A172 (cell line): ENCODE measurements at regions not wholly inside any gene's neighbourhood (a gene's known extent, or its start where the extent isn't known, plus 50 kb on each side); places are given as distances from the start of the nearest gene placed in this dataset.

Experiments used
- DNase-seq: peaks from one replicate; pipeline ENCODE4 v3.0.0-alpha.2; 2015; ENCODE audit warnings: low spot score

DNA sequence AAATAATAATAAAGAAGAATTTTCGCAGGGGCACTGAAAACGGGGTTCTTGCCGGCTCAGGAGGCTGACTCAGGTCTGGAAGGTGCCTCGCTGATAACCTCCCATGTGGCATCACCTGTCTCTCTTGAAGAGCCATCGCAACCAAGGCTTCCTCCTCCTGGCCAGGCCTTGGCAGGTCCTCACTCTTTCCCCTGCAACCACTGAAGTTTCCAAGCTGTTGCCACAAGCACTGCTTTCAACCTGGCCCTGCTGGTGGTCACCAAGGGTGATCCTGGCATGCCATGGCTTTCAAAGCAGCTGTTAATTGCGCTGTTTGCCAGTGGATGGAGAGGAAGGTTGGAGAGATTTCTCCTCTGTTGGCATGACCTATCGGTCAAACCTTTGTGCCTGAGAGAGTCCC, 163.6 kb upstream of the COPS8 start:
- no peak for DNase-seq

DNA sequence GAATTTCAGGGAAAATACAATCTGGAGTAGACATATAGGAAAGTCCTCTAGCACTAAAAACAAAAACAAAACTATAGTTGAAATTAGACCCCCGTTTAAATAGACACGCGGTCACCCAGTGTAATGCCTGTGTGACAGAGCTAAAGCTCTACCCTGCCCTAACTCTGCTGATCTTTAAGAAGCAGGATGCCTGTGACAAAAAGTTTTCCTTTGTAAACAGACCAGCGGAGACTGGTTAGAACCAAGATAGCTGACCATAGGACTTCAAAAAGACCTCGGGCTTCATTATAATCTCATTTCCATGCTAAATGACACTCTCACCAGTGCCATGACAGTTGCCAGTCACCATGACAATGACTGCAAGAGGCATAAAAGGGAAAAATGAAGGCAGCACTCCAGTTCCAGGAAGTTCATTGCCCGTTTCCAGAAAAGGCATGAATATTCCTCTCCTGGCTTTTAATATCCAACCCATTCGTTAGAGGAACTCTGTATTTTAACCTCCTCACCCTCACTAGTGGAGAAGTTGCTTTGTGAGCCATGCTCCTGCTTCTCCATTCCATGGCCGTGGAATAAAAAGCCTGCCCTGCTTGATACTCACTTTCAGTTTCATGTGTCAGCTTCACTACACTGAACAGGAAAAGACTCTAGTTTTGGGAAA, 157.2 kb upstream of the COPS8 start:
- peak; percentile 10 for DNase-seq

DNA sequence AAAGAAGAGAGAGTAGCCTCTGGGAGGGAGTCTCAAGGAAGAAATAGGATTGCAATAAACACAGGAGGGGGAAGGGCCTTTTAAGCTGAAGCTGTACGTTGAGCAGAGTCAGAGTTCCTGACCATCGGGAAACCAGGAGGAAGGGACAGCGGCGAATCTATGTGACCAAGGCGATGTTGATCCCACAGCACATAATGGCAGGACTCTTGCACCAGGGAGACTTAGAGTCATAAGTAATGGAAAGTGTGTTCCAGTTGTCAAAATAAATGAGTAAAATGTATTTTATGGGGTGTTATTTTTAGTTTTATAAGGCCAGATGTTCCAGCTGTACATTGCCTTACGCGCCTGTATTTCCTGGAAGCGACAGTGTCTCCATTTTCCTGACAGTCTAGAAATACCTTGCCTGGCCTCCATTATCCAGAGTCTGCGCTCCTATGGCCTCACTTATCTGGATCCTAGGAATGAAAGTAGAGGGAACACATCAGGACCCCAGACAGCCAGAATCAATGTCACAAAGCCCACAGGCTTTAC, 152.8 kb upstream of the COPS8 start:
- no peak for DNase-seq

DNA sequence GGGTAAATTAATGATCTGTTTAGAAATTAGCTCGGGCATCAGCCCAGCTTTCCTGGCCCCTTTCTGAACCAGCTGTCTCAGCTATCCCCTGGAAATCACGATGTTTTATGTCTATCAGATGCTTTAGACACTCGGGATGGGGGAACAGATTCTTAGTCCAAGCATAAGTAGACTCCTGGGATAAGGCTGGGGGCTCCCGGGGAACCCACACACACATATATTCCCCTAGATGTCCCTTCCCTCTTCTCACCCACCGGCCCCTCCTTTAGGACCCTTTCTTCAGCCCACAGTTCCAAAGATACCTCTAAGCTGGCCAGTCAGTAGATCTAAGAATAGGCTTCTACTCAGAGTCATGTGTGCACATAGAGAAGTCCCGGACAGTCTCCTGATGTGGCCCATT, 151.5 kb upstream of the COPS8 start:
- DNase-seq, result no peak

DNA sequence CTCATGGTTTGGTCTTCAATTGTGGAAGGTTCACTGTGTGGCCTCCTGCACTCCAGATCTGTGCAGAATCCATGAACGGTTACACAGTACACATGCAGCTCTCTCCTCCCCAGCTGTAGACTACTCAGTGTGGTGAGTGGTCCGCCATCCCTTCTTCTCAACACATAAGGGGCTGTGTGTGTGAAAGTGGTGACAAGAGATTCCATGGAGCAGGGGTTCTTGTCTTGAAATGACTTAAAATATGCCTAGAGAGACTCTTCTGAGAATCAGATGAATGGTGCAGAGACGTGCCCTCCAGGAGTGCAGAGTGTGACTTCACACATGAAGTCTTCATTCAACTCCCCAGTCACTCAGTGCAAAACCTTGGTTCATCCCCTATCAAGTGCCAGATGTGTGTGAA, 151.0 kb upstream of the COPS8 start:
- DNase-seq, result no peak

DNA sequence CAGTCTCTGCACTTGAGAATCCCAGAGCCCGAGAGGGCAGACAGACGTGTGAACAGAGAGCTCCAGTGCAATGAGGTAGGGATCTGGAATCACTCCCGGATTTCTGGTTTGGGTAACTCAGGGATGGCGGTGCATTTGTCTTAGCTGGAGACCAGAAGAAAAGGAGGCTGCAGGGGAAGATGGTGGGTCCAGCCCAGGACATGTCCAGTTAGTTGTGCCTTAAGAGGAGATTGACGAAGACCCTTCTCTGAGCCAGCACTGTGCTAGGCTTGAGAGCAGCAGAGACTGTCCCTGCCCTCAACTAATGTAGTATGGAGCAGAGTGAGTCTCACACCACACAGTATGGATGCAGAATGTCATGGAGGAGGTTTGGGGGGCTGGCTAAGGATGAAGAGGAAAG, 150.6 kb upstream of the COPS8 start:
- no peak for DNase-seq

DNA sequence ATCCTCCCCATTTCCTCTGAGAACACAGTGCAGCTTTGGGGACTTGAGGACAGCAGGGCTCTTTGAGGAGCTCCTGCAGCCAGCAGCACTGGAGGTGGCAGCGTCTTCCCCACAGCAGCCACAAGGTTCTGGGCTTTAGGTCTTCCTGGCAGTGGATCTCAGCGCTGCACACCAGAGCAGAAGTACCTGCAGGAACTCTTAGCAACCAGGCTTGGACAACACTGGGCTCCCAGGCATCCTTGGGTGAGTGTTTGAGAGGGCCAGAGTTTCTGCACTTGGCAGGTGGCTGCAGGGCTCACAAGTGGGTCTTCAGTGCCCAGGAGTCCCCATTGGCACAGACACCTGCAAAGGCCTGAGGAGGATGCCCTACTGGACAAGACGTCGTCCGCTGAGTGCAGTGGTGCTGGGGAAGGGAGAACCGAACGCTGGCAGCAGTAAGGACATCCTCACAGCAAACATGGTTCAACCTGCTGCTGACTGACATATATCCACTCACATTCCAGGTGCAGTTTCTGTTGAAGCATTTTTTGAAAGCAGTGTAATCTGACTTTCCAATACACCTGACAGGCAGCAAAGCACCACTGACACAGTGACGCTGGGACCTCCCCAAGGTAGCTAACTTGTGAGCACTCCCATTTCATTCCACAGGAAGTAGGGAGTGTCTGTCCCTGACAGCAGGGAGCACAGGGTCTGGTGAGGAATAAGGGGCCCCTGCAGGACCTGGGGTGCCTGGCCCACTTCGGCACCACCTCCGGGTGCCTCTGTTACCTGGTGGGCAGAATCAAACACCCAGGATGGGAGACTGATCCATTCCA, 149.9 kb upstream of the COPS8 start:
- no peak for DNase-seq

DNA sequence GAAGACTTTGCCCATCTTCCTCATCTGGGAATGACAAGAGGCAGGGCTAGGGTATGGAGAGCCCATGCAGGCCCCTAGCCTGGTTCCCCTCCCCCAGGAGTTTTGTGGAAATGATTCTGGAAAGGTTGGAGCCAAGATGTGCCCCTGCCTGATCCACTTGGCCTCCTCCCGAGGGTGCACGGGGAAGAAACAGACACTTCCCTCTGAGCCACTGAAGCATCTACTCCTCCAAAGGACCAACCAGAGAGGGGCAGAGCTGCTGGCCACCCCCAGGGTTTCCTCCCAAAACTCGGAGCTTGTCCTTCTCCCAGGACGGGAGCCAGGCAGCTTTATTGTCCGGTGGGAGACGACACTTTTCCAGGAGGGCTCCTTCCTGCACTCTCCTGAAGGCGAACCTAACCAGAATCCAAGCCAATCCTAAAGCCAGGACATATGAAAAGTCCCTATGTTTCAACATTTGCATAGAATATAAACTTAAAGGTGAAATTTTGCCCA, 149.2 kb upstream of the COPS8 start:
- no peak for DNase-seq

DNA sequence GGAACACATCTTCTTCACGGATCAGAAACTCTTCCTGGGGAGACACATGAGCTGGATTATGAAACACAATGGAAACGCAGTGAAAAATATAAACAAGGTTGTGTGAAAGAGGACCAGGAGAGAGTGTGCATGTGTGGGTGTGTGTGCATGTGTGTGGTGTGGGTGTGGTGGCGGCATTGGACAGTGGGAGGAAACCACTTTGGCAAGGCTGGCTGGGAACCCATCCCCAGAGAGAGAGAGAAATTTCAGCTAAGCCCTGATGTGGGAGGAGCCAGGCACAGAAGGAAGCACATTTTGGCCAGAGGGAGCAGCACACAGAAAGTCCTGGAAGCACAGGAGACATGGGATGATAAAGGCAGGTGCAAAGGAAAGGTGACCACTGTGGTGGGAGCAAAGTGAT, 147.6 kb upstream of the COPS8 start:
- no peak for DNase-seq

DNA sequence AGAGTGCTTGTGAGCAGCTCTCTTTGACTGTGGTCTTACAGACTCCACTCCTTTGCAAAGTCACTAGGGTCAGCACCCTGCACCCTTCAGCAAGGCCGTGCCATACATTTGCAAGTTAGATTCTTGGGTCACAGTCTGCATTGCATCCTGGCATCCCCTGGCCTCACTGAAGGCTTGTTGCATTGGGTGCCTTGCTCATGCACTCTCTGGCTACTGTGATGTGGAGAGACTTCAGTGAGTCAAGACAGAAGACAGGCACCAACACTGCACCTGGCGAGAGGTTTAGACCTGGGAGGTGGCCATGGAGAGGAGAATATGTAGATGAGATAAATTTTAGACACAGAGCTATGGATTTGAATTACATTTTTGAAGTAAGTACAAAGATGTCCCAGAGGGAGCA, 146.4 kb upstream of the COPS8 start:
- DNase-seq, result no peak

DNA sequence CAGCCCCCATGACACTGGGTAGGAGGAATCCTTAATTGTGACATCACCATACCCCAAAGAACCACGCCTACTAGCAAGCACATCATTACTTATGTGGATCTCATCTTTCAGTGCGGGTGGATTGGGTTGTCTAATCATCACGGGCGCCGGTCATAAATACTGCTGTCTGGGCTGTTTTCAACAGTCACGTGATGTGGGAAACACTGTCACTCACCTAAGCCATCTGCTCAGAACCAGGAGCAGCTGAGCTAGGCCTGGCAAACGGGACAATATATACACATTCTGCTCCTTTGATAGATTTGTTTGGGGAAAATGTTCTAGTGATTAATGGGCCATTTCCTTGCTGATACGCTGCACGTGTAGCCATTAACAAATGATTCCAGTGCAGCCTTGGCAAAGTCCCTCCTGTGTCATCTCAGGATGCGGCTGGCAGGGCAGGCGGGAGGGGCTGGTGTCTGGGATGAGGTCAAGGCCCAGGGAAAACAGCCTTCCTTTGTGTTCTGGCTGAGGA, 145.9 kb upstream of the COPS8 start:
- no peak for DNase-seq

DNA sequence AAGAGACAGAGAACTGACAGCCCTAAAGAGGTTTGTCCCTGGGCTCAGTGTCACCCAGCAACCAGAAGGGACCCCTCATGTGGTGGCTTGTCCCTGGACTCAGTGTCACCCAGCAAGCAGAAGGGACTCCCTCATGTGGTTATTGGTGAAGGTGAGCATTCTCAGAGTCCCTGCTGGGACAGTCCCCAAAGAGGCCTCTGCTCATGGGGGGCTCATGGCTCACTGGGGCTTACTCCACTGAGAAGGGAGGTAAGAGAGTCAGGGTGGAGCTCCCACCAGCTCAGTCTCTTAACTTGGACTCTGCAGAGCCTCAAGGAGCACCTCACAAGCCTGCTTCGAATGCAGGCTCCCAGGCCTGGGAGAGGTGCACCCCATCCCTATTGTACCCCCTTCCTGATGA, 145.2 kb upstream of the COPS8 start:
- DNase-seq, result no peak

DNA sequence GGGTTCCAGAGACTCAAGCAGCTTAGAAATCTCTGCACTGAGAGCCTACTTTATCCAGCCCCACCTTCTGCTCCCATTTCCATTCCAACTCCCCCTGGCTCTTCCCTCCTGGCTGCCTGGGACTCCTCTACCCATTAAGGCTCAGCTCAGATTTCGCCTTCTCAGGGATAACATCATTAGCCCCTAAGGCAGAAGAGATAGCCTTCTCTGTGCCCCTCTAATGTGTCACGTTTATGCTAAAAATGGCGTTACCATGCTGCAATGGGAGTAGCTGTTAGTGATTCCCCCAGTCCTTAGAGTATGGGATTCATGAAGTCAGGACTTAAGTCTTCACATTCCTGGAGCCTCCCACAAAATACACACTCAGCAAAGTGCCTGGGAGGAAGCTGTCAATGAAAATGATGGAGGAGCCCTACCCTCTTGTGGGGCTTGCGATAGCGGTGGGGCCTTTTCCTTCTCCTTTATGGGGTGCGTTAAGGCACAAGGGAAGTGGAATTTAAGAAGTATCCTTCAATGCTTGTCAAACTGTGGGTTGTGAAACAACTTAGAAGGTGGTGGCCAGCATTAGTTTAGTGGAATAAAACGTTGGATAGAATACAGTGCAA, 144.7 kb upstream of the COPS8 start:
- no peak for DNase-seq

DNA sequence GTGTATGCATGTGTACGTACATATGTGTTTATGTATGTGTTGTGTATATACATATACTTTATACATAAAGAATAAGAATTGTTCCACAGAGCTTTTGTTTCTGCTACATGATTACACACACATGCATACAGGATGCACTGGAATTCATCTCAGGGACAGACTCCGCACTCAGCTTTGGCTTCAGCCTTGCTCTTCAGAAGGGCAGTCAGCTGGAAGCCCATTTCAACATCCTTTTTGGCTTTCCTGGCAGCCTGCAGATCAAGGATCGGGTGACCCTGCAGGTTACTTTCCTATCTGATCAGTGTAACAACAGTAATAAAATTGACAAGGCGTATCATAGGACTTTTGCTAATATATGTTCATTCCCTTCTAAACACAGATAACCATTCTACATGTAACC, 144.1 kb upstream of the COPS8 start:
- DNase-seq, result no peak

DNA sequence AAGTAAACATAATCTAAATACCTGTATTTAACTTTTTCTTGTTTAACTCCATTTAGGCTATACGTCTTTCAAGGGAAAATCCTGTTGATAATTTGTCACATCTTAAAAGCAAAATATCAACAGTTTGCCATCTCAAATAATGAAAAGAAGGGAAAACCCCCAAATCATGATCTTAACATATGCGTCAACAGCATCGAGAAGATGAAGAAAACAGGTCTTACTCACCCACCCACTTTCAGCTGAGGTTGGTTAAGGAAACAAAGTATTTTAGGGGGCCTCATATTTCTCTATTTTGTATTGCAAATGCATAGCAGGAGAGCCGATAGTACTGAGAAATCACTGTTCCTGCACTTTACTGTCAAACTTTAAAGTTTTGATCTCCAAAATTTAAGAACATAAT, 143.1 kb upstream of the COPS8 start:
- no peak for DNase-seq

DNA sequence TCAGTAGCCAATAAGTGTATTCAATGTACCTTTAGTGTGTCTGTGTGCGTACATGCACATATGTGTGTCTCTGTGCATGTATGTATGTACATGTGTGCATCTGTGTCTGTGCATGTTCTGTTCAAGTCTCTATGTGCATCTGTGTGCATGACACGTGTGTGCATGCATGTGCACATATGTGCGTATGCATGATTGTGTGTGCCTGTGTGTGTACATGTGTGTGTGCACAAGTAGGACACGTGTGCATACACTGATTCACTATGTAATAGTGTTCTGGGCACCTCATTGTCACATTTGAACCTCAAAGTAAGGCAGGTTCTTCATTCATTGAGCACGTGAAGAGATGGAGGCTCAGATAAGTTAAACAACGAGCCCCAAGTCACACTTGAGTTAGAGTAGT, 142.6 kb upstream of the COPS8 start:
- DNase-seq, result no peak

DNA sequence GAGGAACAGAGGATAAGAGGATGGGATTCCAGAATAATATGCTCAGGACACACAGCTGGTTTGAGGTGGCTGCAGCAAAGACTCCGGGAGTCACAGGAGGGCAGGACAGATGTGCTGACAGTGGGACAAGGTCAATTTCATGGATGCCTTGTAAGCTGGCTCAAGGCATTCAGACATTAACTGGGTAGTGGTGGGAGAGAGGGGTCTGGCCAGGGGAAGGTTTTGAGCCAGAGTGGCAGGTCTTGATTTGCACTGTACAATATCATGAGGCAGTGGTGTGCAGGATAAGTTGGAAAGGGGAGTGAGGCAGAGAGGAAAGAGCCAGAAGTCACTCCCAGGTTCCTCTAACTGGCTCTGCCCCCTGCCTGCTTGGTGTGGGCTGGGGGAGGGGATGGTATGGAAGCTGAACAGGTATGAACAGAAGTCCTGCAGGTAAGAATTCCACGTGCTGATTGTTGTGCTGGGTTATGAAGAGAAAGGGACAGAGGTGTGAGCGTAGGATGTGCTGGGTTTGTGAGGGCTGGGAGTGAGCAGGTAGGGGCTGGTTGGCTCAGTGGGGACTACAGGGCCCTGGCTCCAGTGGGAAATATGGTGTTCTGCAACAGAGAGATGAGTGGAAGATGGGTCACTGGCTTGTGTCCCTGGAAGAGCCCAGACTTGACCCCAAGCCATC, 141.7 kb upstream of the COPS8 start:
- DNase-seq, result no peak

DNA sequence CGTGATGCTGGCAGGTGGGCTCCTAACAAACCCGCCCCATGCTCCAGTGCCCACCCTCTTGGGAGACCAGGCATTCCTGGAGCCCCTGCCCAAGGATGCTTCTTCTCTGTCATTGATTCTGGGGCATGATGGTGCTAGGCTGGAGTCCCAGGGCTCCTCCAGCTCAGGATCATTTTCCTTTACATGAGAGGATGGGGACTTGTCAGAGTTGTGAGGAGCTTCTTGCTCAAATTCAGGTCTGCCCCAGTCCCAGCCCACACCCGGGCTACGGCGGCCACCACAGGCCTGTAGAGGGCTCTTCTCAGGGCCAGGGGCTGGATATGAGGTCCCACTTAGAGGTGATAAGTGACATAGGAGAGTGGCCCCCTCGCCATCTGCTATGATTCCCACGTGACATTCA, 141.1 kb upstream of the COPS8 start:
- DNase-seq, result no peak

DNA sequence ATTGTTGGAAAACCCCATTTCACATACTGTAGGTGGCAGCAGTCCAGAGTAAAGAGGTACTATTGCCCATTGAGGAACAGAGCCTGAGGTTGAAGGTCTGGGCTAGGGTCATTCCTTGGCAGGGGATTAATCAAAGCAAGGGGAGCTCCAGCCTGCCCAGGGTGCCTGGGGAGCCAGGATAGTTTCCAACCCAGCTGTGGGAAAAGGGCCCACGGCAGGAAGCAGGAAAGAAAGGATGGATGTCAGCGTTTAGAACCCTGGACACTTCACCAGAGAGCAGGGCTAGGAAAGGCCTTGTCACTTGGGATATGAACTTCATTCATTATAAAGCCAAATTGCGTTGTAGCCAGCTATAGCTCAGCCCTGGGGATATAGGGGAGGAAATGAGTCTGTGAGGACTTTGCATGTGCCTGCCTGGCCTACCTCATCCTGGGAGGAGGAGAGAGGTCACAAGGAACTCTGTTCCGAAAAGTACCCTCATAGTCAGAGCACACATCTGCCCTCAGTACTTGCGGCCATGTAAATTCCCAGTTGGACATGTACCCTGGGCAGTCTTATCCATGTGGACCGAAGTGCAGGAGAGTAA, 140.2 kb upstream of the COPS8 start:
- no peak for DNase-seq

DNA sequence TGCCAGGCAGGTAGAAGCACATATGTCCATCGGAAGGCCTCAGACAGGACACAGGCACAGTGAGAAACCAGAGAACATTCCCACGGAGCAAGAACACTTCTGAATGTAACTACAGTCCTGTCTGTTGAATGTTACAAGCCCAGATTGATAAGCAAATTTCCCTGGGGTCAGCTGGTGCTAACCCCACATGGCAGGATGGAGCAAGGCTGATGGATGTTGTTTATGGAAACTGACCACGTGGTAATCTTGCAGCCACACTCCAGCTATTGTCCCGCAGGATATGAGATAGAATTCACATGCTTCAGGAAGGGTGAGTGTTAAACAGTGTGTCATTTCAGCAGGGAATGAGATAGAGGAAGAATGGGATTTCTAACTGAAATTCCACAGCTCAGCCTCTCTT, 138.8 kb upstream of the COPS8 start:
- no peak for DNase-seq

DNA sequence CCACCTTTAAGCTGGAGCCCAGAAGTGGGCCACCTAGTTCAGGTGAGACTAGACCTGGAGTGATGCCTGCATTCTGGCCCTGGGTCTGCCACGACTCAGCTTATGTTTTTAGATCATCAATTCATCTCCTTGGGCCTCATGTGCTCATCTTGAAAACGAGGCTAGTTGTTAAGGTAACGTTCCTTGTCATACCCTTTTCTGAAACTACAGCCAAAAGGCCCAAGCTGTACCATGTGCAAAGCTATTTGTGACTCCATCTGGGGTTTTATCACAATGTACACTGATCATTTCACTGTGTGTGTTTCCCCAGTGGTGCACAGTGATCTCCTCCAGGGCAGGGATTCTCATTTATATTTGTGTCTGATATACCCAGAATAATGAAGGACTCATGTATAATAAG, 138.4 kb upstream of the COPS8 start:
- DNase-seq, result no peak

DNA sequence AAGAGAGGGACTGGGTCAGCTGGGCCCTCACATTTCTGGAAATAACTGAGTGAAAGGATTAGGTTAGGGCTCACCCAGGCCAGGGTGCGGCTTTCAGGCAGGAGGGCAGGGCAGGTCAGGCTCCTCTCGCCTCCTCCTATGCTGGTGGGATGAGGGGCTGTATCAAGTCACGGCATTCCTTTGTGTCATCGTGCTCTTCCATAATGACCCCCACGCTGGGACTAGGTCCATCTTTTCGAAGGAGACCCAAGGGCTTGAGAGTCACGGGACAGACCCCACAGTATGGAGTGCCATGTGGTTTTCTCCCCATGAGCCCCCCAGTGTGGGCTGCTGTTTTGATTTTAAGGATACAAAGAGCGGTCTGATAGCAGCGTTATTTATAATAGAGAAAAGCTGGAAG, 137.8 kb upstream of the COPS8 start:
- no peak for DNase-seq
